H9 (cell line): ENCODE measurements at regions not wholly inside any gene's neighbourhood (a gene's known extent, or its start where the extent isn't known, plus 50 kb on each side); places are given as distances from the start of the nearest gene placed in this dataset.

Source experiments
- DNase-seq: peaks from one replicate; pipeline ENCODE4 v3.0.0-alpha.2; 2017
- H2AFZ ChIP-seq: one replicate; pipeline ENCODE4 v1.6.1; 2013; ENCODE audit warnings: mild to moderate bottlenecking, low read length, control low read depth, moderate library complexity
- H2AK5ac ChIP-seq: 2 replicates; pipeline ENCODE4 v1.6.1; 2013; ENCODE audit warnings: low read length, control low read depth, mixed read lengths; ENCODE audit not compliant: insufficient read length
- H2BK120ac ChIP-seq: one replicate; pipeline ENCODE4 v1.6.1; 2013; ENCODE audit warnings: low read depth, mild to moderate bottlenecking, low read length, control low read depth, inconsistent platforms; ENCODE audit not compliant: poor library complexity, severe bottlenecking
- H2BK12ac ChIP-seq: 2 replicates; pipeline ENCODE4 v1.6.1; 2013; ENCODE audit warnings: low read length, control low read depth, mixed read lengths, low read depth; ENCODE audit not compliant: insufficient read length
- H2BK15ac ChIP-seq: 2 replicates; pipeline ENCODE4 v1.6.1; 2013; ENCODE audit warnings: low read depth, low read length, control low read depth
- H2BK20ac ChIP-seq: one replicate; pipeline ENCODE4 v1.6.1; 2013; ENCODE audit warnings: low read depth, mild to moderate bottlenecking, low read length, control low read depth, inconsistent platforms; ENCODE audit not compliant: poor library complexity, severe bottlenecking
- H2BK5ac ChIP-seq: 2 replicates; pipeline ENCODE4 v1.6.1; 2013; ENCODE audit warnings: low read length, control low read depth, mixed read lengths; ENCODE audit not compliant: insufficient read length
- H3K14ac ChIP-seq: 2 replicates; pipeline ENCODE4 v1.6.1; 2013; ENCODE audit warnings: low read length, control low read depth; ENCODE audit not compliant: insufficient read depth
- H3K18ac ChIP-seq: 2 replicates; pipeline ENCODE4 v1.6.1; 2013; ENCODE audit warnings: low read depth, mild to moderate bottlenecking, mixed read lengths, low read length, control low read depth; ENCODE audit not compliant: insufficient read length
- H3K23ac ChIP-seq: 2 replicates; pipeline ENCODE4 v1.6.1; 2013; ENCODE audit warnings: low read length, control low read depth, mixed read lengths, low read depth; ENCODE audit not compliant: insufficient read length
- H3K23me2 ChIP-seq: 2 replicates; pipeline ENCODE4 v1.6.1; 2013; ENCODE audit warnings: low read depth, mild to moderate bottlenecking, mixed read lengths, low read length, control low read depth; ENCODE audit not compliant: insufficient read length, poor library complexity, severe bottlenecking
- H3K27ac ChIP-seq: 2 replicates; pipeline ENCODE4 v1.5.1; 2013; ENCODE audit warnings: low read length, control low read depth, mixed read lengths, low read depth; ENCODE audit not compliant: insufficient read length
- H3K27me3 ChIP-seq: 2 replicates; pipeline ENCODE4 v1.6.1; 2013; ENCODE audit warnings: low read length, control low read depth, inconsistent platforms; ENCODE audit not compliant: insufficient read depth
- H3K4ac ChIP-seq: 2 replicates; pipeline ENCODE4 v1.6.1; 2013; ENCODE audit warnings: low read depth, mild to moderate bottlenecking, control low read depth, inconsistent platforms, low read length, moderate library complexity
- H3K4me1 ChIP-seq: 2 replicates; pipeline ENCODE4 v1.6.1; 2013; ENCODE audit warnings: low read length, control low read depth, inconsistent platforms; ENCODE audit not compliant: insufficient read depth
- H3K4me2 ChIP-seq: 2 replicates; pipeline ENCODE4 v1.6.1; 2013; ENCODE audit warnings: low read length, control low read depth, mixed read lengths; ENCODE audit not compliant: insufficient read length, insufficient read depth
- H3K56ac ChIP-seq: 2 replicates; pipeline ENCODE4 v1.6.1; 2013; ENCODE audit warnings: low read depth, mild to moderate bottlenecking, mixed read lengths, low read length, control low read depth; ENCODE audit not compliant: insufficient read length
- H3K79me1 ChIP-seq: 2 replicates; pipeline ENCODE4 v1.6.1; 2013; ENCODE audit warnings: low read depth, mild to moderate bottlenecking, moderate library complexity, low read length, control low read depth, inconsistent platforms; ENCODE audit not compliant: insufficient read depth, poor library complexity, severe bottlenecking
- H3K79me2 ChIP-seq: 2 replicates; pipeline ENCODE4 v1.6.1; 2013; ENCODE audit warnings: low read length, control low read depth, inconsistent platforms; ENCODE audit not compliant: insufficient read depth
- H3K9ac ChIP-seq: 2 replicates; pipeline ENCODE4 v1.6.1; 2013; ENCODE audit warnings: low read length, control low read depth, mixed read lengths; ENCODE audit not compliant: insufficient read length; ENCODE audit errors: extremely low read depth
- H3K9me3 ChIP-seq: one replicate; pipeline ENCODE4 v1.6.1; 2013; ENCODE audit warnings: low read depth, low read length, inconsistent platforms; ENCODE audit not compliant: control insufficient read depth
- H3T11ph ChIP-seq: one replicate; pipeline ENCODE4 v1.6.1; 2013; ENCODE audit warnings: mild to moderate bottlenecking, low read length, control low read depth, inconsistent platforms
- H4K20me1 ChIP-seq: one replicate; pipeline ENCODE4 v1.6.1; 2013; ENCODE audit not compliant: control insufficient read depth, insufficient read length, insufficient read depth
- H4K5ac ChIP-seq: 2 replicates; pipeline ENCODE4 v1.6.1; 2013; ENCODE audit warnings: low read depth, mild to moderate bottlenecking, mixed read lengths, low read length, control low read depth; ENCODE audit not compliant: insufficient read length
- H4K8ac ChIP-seq: replicated peaks from 2 replicates; pipeline ENCODE4 v1.6.1; 2013; ENCODE audit warnings: low read length, control low read depth, mixed read lengths, low read depth; ENCODE audit not compliant: insufficient read length
- H4K91ac ChIP-seq: 2 replicates; pipeline ENCODE4 v1.6.1; 2013; ENCODE audit warnings: low read depth, mild to moderate bottlenecking, moderate library complexity, mixed read lengths, low read length, control low read depth; ENCODE audit not compliant: insufficient read length
- H3K27ac Mint-ChIP-seq, 3 experiments: 2 replicates in 2 of 3; 3 replicates in 1 of 3; pipeline ENCODE4 v1.8.0; 2020 to 2021; ENCODE audit warnings: mixed read lengths in 3 of 3, mild to moderate bottlenecking in 1 of 3, moderate library complexity in 1 of 3
- H3K27me3 Mint-ChIP-seq: 2 replicates; pipeline ENCODE4 v1.8.0; 2021; ENCODE audit warnings: low read depth, mild to moderate bottlenecking, moderate library complexity, mixed read lengths
- H3K36me3 Mint-ChIP-seq, 3 experiments: 2 replicates in 2 of 3; 3 replicates in 1 of 3; pipeline ENCODE4 v1.8.0; 2020 to 2021; ENCODE audit warnings: low read depth in 3 of 3, mixed read lengths in 3 of 3; ENCODE audit not compliant: insufficient read depth in 1 of 3
- H3K4me1 Mint-ChIP-seq, 2 experiments: 2 replicates each; pipeline ENCODE4 v1.8.0; 2020; ENCODE audit warnings: mixed read lengths in 2 of 2
- H3K4me3 Mint-ChIP-seq, 2 experiments: 2 replicates in 1 of 2; 3 replicates in 1 of 2; pipeline ENCODE4 v1.8.0; 2020 to 2021; ENCODE audit warnings: mild to moderate bottlenecking in 2 of 2, mixed read lengths in 2 of 2, moderate library complexity in 1 of 2
- H3K9me3 Mint-ChIP-seq, 2 experiments: 2 replicates in 1 of 2; 3 replicates in 1 of 2; pipeline ENCODE4 v1.8.0; 2020; ENCODE audit warnings: mild to moderate bottlenecking in 2 of 2, mixed read lengths in 2 of 2, moderate library complexity in 1 of 2
- WGBS: extraction: QIAGEN DNeasy Blood & Tissue Kit; methylation state at CpG from one replicate; pipeline ENCODE4 v1.1.7; 2013; ENCODE audit warnings: missing lambda C conversion rate, low lambda C conversion rate, mixed read lengths; ENCODE audit not compliant: insufficient read length; ENCODE audit errors: extremely low coverage; 5-methylcytosine and 5-hydroxymethylcytosine counted together
- TF ChIP-seq, protein P1 (sequence below): fragments of 200-600 bp; sonication (generic); conservative IDR thresholded peaks from 3 replicates; pipeline ENCODE4 v1.8.0; 2021; ENCODE audit warnings: antibody characterized with exemption, mild to moderate bottlenecking

DNA sequence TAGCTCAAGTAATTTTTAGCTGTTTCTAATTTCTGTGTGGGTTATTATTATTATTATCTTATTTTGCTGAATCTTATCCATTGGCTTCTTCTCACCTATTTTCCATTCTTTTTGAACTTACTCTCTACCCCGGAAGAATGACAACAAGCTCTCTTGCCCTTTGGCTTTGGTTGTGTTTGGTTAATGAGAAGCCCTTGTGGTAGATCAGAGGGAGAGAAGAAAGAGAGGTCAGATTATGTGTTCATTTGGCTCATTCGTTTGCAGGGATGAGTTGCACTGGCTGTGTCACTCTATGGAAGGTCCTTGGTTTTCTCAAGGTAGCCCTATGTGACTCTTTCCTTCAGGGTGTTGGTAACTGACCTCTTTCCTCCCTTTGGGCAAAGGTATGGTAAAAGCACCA lies 391.9 kb downstream of the LMO4 start:
- Histone ChIP-seq H3K27me3 (no peaks in the 10 kb centered on the region), H3K18ac (no peak overlapping the region)
- TF ChIP-seq, protein P1, sequence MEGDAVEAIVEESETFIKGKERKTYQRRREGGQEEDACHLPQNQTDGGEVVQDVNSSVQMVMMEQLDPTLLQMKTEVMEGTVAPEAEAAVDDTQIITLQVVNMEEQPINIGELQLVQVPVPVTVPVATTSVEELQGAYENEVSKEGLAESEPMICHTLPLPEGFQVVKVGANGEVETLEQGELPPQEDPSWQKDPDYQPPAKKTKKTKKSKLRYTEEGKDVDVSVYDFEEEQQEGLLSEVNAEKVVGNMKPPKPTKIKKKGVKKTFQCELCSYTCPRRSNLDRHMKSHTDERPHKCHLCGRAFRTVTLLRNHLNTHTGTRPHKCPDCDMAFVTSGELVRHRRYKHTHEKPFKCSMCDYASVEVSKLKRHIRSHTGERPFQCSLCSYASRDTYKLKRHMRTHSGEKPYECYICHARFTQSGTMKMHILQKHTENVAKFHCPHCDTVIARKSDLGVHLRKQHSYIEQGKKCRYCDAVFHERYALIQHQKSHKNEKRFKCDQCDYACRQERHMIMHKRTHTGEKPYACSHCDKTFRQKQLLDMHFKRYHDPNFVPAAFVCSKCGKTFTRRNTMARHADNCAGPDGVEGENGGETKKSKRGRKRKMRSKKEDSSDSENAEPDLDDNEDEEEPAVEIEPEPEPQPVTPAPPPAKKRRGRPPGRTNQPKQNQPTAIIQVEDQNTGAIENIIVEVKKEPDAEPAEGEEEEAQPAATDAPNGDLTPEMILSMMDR: no peak

More for the DNA sequence above, 391.9 kb downstream of the LMO4 start:
- Histone ChIP-seq H3K4ac (no peak overlapping the region), H3T11ph (no peak overlapping the region), H2AK5ac (no peak overlapping the region), H2BK15ac (no peak overlapping the region), H3K79me1 (no peaks in the 10 kb centered on the region), H4K20me1 (no peaks in the 10 kb centered on the region), H3K23ac (no peak overlapping the region), H4K5ac (no peak overlapping the region), H3K4me2 (no peak overlapping the region), H2BK20ac (no peak overlapping the region), H3K14ac (no peak overlapping the region), H3K9me3 (no peaks in the 10 kb centered on the region), H2BK120ac (no peak overlapping the region), H2BK12ac (no peak overlapping the region), H3K9ac (no peak overlapping the region), H4K91ac (no peak overlapping the region), H3K27ac (no peak overlapping the region), H2BK5ac (no peak overlapping the region), H3K79me2 (no peaks in the 10 kb centered on the region), H3K4me1 (no peaks in the 10 kb centered on the region; the same call in 1 of the 2 replicates), H2AFZ (no peak overlapping the region), H3K23me2 (no peaks in the 10 kb centered on the region), H3K56ac (no peak overlapping the region), H4K8ac (no peak overlapping the region)
- no peaks in the 10 kb centered on the region for H3K27me3 Mint-ChIP-seq
- H3K4me3 Mint-ChIP-seq: no peak overlapping the region
- H3K9me3 Mint-ChIP-seq: peaks cover 6 to 7% of the 10 kb centered on the region in 2 experiments
- H3K36me3 Mint-ChIP-seq: peaks cover 0 to 11% (median 6%) of the 10 kb centered on the region in 3 experiments; a peak in 5 of 7 replicates
- DNase-seq: no peak
- H3K4me1 Mint-ChIP-seq: peaks cover 21 to 23% of the 10 kb centered on the region in 2 experiments
- no CpG with 5 or more reads among the region's 2 CpGs for WGBS
- no peak overlapping the region for H3K27ac Mint-ChIP-seq
